Breast epithelium (tissue), 4 donors: ENCODE measurements at regions not wholly inside any gene's neighbourhood (a gene's known extent, or its start where the extent isn't known, plus 50 kb on each side); places are given as distances from the start of the nearest gene placed in this dataset.
A peak's percentile ranks its signal among the peaks of the same experiment; 100 is the strongest.

ENCODE experiments used
- DNase-seq, 2 donors: peaks; one replicate each; pipeline ENCODE4 v3.0.0-alpha.2; 2019; ENCODE audit warnings: low spot score in 2 of 2
- H3K27ac ChIP-seq, 2 donors: fragments of 200-600 bp; sonication (generic) in 1 of 2; one replicate each; pipeline ENCODE4 v1.5.1; 2016 to 2019; ENCODE audit warnings: mild to moderate bottlenecking in 1 of 2
- H3K27me3 ChIP-seq, 2 donors: fragments of 200-600 bp; sonication (generic) in 1 of 2; one replicate each; pipeline versions ENCODE4 v1.5.1 to v1.6.0; 2017 to 2019; ENCODE audit warnings: control low read depth in 1 of 2, mild to moderate bottlenecking in 1 of 2
- H3K36me3 ChIP-seq: fragments of 200-600 bp; one replicate; pipeline ENCODE4 v1.5.1; 2019
- H3K4me1 ChIP-seq, 2 donors: fragments of 200-600 bp; sonication (generic); one replicate each; pipeline ENCODE4 v1.5.1; 2016 to 2019; ENCODE audit warnings: control low read depth in 1 of 2
- H3K4me3 ChIP-seq, 3 donors: fragments of 200-600 bp; sonication (generic); 1 replicate in 2 of 3; 2 replicates in 1 of 3; pipeline ENCODE4 v1.5.1; 2016 to 2019; ENCODE audit warnings: mild to moderate bottlenecking in 3 of 3, moderate library complexity in 2 of 3
- H3K9me3 ChIP-seq, 2 donors: fragments of 200-600 bp; sonication (generic) in 1 of 2; one replicate each; pipeline ENCODE4 v1.5.1; 2016 to 2019; ENCODE audit warnings: control low read depth in 1 of 2
- CTCF ChIP-seq, 3 donors: fragments of 450-650 bp; IDR thresholded peaks; one replicate each; pipeline ENCODE4 v1.5.1; 2016 to 2017; ENCODE audit warnings: antibody characterized with exemption in 3 of 3, mild to moderate bottlenecking in 3 of 3, moderate library complexity in 3 of 3
- POLR2A ChIP-seq: fragments of 450-650 bp; IDR thresholded peaks from one replicate; pipeline ENCODE4 v1.6.1; 2016; ENCODE audit warnings: antibody characterized with exemption, mild to moderate bottlenecking, moderate library complexity
- POLR2AphosphoS5 ChIP-seq, 3 donors: sonication (generic); formaldehyde crosslinking; IDR thresholded peaks; one replicate each; pipeline ENCODE4 v1.6.1; 2017; ENCODE audit warnings: antibody characterized with exemption in 3 of 3
- intact Hi-C: fragments of 100-400 bp; cut with DNase I; formaldehyde crosslinking; loops from one replicate; pipeline ENCODE4 v1.15.1; 2023; ENCODE audit warnings: low total_unique reads

- TF ChIP-seq POLR2A (no peak), CTCF (IDR thresholded peaks at IDR 0.05) (no peak), POLR2AphosphoS5 (IDR thresholded peaks at IDR 0.05) (no peak)
- Histone ChIP-seq H3K36me3 (no peaks in the 10 kb centered on the region), H3K4me3 (peak overlapping the region in 1 of 3 donors; percentile 3), H3K27ac (no peak overlapping the region), H3K27me3 (no peaks in the 10 kb centered on the region), H3K4me1 (peaks cover 0 to 17% of the 10 kb centered on the region in 2 donors), H3K9me3 (no peaks in the 10 kb centered on the region)
- no peak for DNase-seq
- intact Hi-C loops, result no loop called here
Measured at GRCh38 chr11:115580927-115581680, 76.9 kb upstream of the CADM1 start.

- intact Hi-C loops, result no loop called here
- TF ChIP-seq POLR2AphosphoS5 (IDR thresholded peaks at IDR 0.05), result no peak
- TF ChIP-seq POLR2A, result no peak
- no peak for TF ChIP-seq CTCF (IDR thresholded peaks at IDR 0.05)
- no peaks in the 10 kb centered on the region for H3K9me3 ChIP-seq
Measured at GRCh38 chr11:115580416-115580815, 76.2 kb upstream of the CADM1 start.

GRCh38 chr11:115579181-115579825 is 75.1 kb upstream of the CADM1 start:
- DNase-seq, result no peak
- no peaks in the 10 kb centered on the region for H3K27me3 ChIP-seq
- H3K9me3 ChIP-seq, result no peaks in the 10 kb centered on the region
- TF ChIP-seq POLR2A (no peak), CTCF (IDR thresholded peaks at IDR 0.05) (no peak), POLR2AphosphoS5 (IDR thresholded peaks at IDR 0.05) (no peak)
- H3K4me3 ChIP-seq, result no peak overlapping the region
- H3K36me3 ChIP-seq, result no peaks in the 10 kb centered on the region
- no peak overlapping the region for H3K27ac ChIP-seq
- intact Hi-C loops, result no loop called here
- peaks cover 0 to 17% of the 10 kb centered on the region in 2 donors for H3K4me1 ChIP-seq

More at GRCh38 chr11:115580416-115580815, 76.2 kb upstream of the CADM1 start:
- DNase-seq, result no peak
- Histone ChIP-seq H3K36me3 (no peaks in the 10 kb centered on the region), H3K27ac (no peak overlapping the region), H3K27me3 (no peaks in the 10 kb centered on the region), H3K4me3 (no peak overlapping the region), H3K4me1 (peaks cover 0 to 17% of the 10 kb centered on the region in 2 donors)

GRCh38 chr11:115578275-115578674 is 74.1 kb upstream of the CADM1 start:
- H3K27me3 ChIP-seq, result no peaks in the 10 kb centered on the region
- no peak overlapping the region for H3K27ac ChIP-seq
- no peak for DNase-seq
- H3K9me3 ChIP-seq, result no peaks in the 10 kb centered on the region
- no peak for TF ChIP-seq CTCF (IDR thresholded peaks at IDR 0.05)
- TF ChIP-seq POLR2AphosphoS5 (IDR thresholded peaks at IDR 0.05), result no peak
- no peak for TF ChIP-seq POLR2A
- no peaks in the 10 kb centered on the region for H3K36me3 ChIP-seq
- intact Hi-C loops, result no loop called here
- H3K4me1 ChIP-seq, result peaks cover 0 to 17% of the 10 kb centered on the region in 2 donors
- no peak overlapping the region for H3K4me3 ChIP-seq

- TF ChIP-seq POLR2A (no peak), CTCF (IDR thresholded peaks at IDR 0.05) (no peak), POLR2AphosphoS5 (IDR thresholded peaks at IDR 0.05) (no peak)
- no peak for DNase-seq
- Histone ChIP-seq H3K9me3 (no peaks in the 10 kb centered on the region), H3K27me3 (no peaks in the 10 kb centered on the region), H3K4me3 (no peak overlapping the region), H3K27ac (peak overlapping the region; percentile 48 to 65), H3K4me1 (peaks cover 0 to 17% of the 10 kb centered on the region in 2 donors), H3K36me3 (no peaks in the 10 kb centered on the region)
- intact Hi-C loops, result loop anchor here (2.0 kb wide), 1 partner anchor 69 kb away; no protein-coding TSS in a partner anchor
Measured at GRCh38 chr11:115577701-115578100, 73.5 kb upstream of the CADM1 start.
